Right atrium auricular region (tissue), 2 donors: ENCODE measurements at regions not wholly inside any gene's neighbourhood (a gene's known extent, or its start where the extent isn't known, plus 50 kb on each side); places are given as distances from the start of the nearest gene placed in this dataset.

ENCODE experiments used
- DNase-seq: peaks from one replicate; pipeline ENCODE4 v3.0.0-alpha.2; 2019; ENCODE audit warnings: low spot score
- H3K27ac ChIP-seq, 2 donors: fragments of 200-600 bp; sonication (generic); 1 replicate in 1 of 2; 2 replicates in 1 of 2; pipeline ENCODE4 v1.5.1; 2016 to 2019
- H3K27me3 ChIP-seq, 2 donors: fragments of 200-600 bp; sonication (generic); one replicate each; pipeline versions ENCODE4 v1.5.1 to v1.6.0; 2017 to 2019
- H3K36me3 ChIP-seq: fragments of 200-600 bp; sonication (generic); one replicate; pipeline ENCODE4 v1.5.1; 2016
- H3K4me1 ChIP-seq, 2 donors: fragments of 200-600 bp; sonication (generic); one replicate each; pipeline versions ENCODE4 v1.5.1 to v1.6.0; 2017 to 2019
- H3K4me3 ChIP-seq, 2 donors: fragments of 200-600 bp; sonication (generic); 1 replicate in 1 of 2; 2 replicates in 1 of 2; pipeline ENCODE4 v1.5.1; 2017 to 2019; ENCODE audit warnings: mild to moderate bottlenecking in 1 of 2, moderate library complexity in 1 of 2
- H3K9me3 ChIP-seq, 2 donors: fragments of 200-600 bp; sonication (generic); one replicate each; pipeline ENCODE4 v1.5.1; 2019
- TF ChIP-seq, protein P1 (sequence below), 2 donors: fragments of 200-600 bp; sonication (generic); IDR thresholded peaks; one replicate each; pipeline ENCODE4 v1.5.1; 2019; ENCODE audit warnings: antibody characterized with exemption in 2 of 2

GRCh38 chr9:121574774-121575519 is 75.3 kb upstream of the GGTA1 start:
- TF ChIP-seq, protein P1, sequence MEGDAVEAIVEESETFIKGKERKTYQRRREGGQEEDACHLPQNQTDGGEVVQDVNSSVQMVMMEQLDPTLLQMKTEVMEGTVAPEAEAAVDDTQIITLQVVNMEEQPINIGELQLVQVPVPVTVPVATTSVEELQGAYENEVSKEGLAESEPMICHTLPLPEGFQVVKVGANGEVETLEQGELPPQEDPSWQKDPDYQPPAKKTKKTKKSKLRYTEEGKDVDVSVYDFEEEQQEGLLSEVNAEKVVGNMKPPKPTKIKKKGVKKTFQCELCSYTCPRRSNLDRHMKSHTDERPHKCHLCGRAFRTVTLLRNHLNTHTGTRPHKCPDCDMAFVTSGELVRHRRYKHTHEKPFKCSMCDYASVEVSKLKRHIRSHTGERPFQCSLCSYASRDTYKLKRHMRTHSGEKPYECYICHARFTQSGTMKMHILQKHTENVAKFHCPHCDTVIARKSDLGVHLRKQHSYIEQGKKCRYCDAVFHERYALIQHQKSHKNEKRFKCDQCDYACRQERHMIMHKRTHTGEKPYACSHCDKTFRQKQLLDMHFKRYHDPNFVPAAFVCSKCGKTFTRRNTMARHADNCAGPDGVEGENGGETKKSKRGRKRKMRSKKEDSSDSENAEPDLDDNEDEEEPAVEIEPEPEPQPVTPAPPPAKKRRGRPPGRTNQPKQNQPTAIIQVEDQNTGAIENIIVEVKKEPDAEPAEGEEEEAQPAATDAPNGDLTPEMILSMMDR (IDR thresholded peaks at IDR 0.05), result no peak
- Histone ChIP-seq H3K9me3 (no peaks in the 10 kb centered on the region), H3K36me3 (no peaks in the 10 kb centered on the region), H3K4me3 (no peak overlapping the region), H3K27me3 (no peaks in the 10 kb centered on the region), H3K27ac (no peak overlapping the region), H3K4me1 (peaks cover 0 to 23% of the 10 kb centered on the region in 2 donors)
- DNase-seq, result no peak

GRCh38 chr9:121576281-121577075 is 75.0 kb upstream of the DAB2IP start:
- Histone ChIP-seq H3K9me3 (no peaks in the 10 kb centered on the region), H3K36me3 (no peaks in the 10 kb centered on the region), H3K27me3 (no peaks in the 10 kb centered on the region), H3K4me1 (peaks cover 0 to 27% of the 10 kb centered on the region in 2 donors), H3K4me3 (no peak overlapping the region), H3K27ac (peak overlapping the region; percentile 31 to 40)
- no peak for DNase-seq
- TF ChIP-seq, protein P1 (IDR thresholded peaks at IDR 0.05), result peak in 1 of 2 donors; percentile 17

- no peaks in the 10 kb centered on the region for H3K9me3 ChIP-seq
- TF ChIP-seq, protein P1 (IDR thresholded peaks at IDR 0.05), result no peak
- no peaks in the 10 kb centered on the region for H3K27me3 ChIP-seq
- DNase-seq, result no peak
- no peaks in the 10 kb centered on the region for H3K36me3 ChIP-seq
- peak overlapping the region; percentile 31 to 40 for H3K27ac ChIP-seq
- peaks cover 0 to 34% of the 10 kb centered on the region in 2 donors for H3K4me1 ChIP-seq
- no peak overlapping the region for H3K4me3 ChIP-seq
These were observed 74.3 kb upstream of the DAB2IP start for GRCh38 chr9:121577166-121577565.

DNA sequence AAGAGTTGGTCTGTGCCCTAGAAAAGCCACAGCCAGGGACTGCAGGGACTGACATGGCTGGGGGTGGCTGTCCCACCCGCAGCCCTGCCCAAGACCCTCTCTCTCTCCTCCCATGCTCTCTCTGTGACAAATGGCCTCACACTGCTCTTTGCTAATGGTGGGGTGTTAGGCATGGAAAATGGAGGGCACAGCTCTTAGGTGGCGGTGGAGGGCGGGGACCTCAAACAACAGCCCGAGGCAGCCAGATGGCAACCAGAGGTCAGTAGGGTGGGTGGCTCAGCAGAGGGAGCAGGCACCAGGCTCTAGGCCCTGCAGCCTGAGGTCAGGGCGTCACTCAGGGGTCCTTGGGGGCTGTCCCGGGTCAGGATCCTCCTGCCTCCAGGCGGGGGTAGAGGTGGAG is 73.9 kb upstream of the DAB2IP start:
- no peak for DNase-seq
- peaks cover 0 to 38% of the 10 kb centered on the region in 2 donors for H3K4me1 ChIP-seq
- no peaks in the 10 kb centered on the region for H3K36me3 ChIP-seq
- TF ChIP-seq, protein P1 (IDR thresholded peaks at IDR 0.05), result no peak
- no peaks in the 10 kb centered on the region for H3K9me3 ChIP-seq
- no peaks in the 10 kb centered on the region for H3K27me3 ChIP-seq
- H3K27ac ChIP-seq, result peak overlapping the region; percentile 31 to 40
- H3K4me3 ChIP-seq, result no peak overlapping the region

- no peak for DNase-seq
- Histone ChIP-seq H3K27ac (peak overlapping the region; percentile 28 to 29), H3K36me3 (no peaks in the 10 kb centered on the region), H3K4me1 (peaks cover 0 to 26% of the 10 kb centered on the region in 2 donors), H3K9me3 (no peaks in the 10 kb centered on the region), H3K4me3 (no peak overlapping the region), H3K27me3 (no peaks in the 10 kb centered on the region)
- TF ChIP-seq, protein P1 (IDR thresholded peaks at IDR 0.05), result no peak
These were observed 69.4 kb upstream of the DAB2IP start for GRCh38 chr9:121581786-121582600.
